ENCODE measurements at regions not wholly inside any gene's neighbourhood (a gene's known extent, or its start where the extent isn't known, plus 50 kb on each side); places are given as distances from the start of the nearest gene placed in this dataset.

DNA sequence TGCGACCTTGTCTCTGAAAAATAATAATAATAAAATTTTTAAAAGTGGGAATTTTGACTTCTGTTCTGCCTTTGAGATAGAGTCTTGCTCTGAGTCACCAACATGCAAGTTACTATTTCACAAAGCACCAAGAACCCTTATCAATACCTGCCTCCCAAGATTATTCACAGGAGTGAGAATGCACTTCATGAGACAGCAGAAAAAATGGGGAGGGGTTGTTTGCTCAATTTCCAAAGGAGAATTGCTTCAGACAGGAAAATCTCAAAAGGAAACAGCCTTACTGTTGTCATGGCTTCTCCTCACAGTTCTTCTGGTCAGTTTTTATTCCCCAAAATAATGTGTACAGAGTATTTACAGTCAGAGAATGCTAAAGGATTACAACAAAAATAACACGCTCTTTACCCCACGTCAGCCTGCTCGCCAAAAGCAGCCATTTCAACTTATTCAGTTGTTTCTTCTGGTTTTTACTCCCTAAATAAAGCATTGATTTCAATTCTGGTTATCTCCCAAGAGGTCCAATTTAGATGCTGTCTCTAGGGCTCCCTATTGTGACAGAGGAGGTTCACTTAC lies 89.0 kb downstream of the PPCDC start:
- TF ChIP-seq TAF1 (IDR thresholded peaks at IDR 0.05; ENCODE audit: low read depth): no peak
- TF ChIP-seq ZBTB7A (IDR thresholded peaks at IDR 0.05; ENCODE audit: low read depth): no peak
- no peak for TF ChIP-seq RAD21 (IDR thresholded peaks at IDR 0.05; ENCODE audit: low read depth)
- TF ChIP-seq NFIC (IDR thresholded peaks at IDR 0.05): no peak

DNA sequence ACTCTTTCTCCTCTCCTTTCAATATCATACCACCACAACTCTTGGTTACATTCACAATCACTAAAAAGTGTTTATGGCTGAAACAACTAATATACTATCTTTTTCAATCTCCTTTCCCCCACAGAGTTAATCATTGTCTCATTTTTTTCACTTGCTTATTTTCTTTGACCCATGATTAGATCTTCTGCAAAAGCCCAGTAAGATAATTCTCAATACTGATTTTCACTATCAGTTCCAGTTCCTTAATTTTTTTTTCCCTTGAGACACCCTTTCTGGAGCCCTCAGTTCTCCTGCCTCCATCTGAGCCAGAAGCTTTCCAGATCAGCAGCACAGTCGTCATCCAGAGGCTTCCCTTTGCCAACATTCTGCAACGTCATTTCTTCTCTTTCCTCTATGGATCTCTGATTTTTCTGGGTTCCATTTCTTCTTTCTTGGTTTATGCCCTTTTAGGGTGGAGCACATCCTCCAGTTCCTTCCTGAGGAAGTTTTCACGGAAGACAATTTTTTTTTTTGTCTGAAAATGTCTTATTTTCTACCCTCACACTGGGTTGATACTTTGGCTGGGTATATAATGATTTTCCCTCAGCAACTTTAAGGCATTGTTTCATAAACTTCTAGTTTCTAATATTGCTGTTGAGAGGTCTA lies 88.7 kb upstream of the C15orf39 start:
- no peak for TF ChIP-seq CEBPB (IDR thresholded peaks at IDR 0.05)
- no peak for TF ChIP-seq TCF12 (IDR thresholded peaks at IDR 0.05; ENCODE audit: low read depth)
- TF ChIP-seq FOXM1 (IDR thresholded peaks at IDR 0.05; ENCODE audit: borderline replicate concordance, low read depth): no peak
- TF ChIP-seq CREB1 (IDR thresholded peaks at IDR 0.05; ENCODE audit: low read depth): no peak

DNA sequence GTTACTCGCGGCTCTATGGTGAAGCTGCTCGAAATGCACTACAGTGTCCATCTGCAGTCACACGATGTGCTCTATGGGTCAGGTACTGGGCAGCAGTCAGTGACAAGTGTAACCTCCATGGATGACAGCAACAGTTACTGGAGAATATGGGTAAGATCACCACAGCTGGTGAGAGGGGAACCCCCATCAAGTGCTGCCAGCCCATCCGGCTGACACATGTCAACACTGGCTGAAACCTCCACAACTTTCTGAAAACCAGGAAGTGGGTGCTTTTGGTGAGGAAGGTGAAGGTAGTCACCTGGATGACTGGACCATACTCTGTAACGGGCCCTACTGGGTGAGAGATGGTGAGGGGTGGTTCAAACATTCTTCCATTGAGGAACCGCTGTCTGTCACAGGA lies 87.4 kb upstream of the C15orf39 start:
- TF ChIP-seq ZBTB7A (IDR thresholded peaks at IDR 0.05; ENCODE audit: low read depth): no peak
- no peak for TF ChIP-seq EGR1 (IDR thresholded peaks at IDR 0.05)
- no peak for TF ChIP-seq RAD21 (IDR thresholded peaks at IDR 0.05; ENCODE audit: low read depth)
- TF ChIP-seq CEBPB (IDR thresholded peaks at IDR 0.05): no peak
- no peak for TF ChIP-seq CREB1 (IDR thresholded peaks at IDR 0.05; ENCODE audit: low read depth)
- TF ChIP-seq TEAD4 (IDR thresholded peaks at IDR 0.05): no peak
- TF ChIP-seq USF1 (IDR thresholded peaks at IDR 0.05): no peak
- no peak for TF ChIP-seq TAF1 (IDR thresholded peaks at IDR 0.05; ENCODE audit: low read depth)
- TF ChIP-seq, protein P1, sequence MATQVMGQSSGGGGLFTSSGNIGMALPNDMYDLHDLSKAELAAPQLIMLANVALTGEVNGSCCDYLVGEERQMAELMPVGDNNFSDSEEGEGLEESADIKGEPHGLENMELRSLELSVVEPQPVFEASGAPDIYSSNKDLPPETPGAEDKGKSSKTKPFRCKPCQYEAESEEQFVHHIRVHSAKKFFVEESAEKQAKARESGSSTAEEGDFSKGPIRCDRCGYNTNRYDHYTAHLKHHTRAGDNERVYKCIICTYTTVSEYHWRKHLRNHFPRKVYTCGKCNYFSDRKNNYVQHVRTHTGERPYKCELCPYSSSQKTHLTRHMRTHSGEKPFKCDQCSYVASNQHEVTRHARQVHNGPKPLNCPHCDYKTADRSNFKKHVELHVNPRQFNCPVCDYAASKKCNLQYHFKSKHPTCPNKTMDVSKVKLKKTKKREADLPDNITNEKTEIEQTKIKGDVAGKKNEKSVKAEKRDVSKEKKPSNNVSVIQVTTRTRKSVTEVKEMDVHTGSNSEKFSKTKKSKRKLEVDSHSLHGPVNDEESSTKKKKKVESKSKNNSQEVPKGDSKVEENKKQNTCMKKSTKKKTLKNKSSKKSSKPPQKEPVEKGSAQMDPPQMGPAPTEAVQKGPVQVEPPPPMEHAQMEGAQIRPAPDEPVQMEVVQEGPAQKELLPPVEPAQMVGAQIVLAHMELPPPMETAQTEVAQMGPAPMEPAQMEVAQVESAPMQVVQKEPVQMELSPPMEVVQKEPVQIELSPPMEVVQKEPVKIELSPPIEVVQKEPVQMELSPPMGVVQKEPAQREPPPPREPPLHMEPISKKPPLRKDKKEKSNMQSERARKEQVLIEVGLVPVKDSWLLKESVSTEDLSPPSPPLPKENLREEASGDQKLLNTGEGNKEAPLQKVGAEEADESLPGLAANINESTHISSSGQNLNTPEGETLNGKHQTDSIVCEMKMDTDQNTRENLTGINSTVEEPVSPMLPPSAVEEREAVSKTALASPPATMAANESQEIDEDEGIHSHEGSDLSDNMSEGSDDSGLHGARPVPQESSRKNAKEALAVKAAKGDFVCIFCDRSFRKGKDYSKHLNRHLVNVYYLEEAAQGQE (IDR thresholded peaks at IDR 0.05; ENCODE audit: low read depth): no peak
- no peak for TF ChIP-seq TCF12 (IDR thresholded peaks at IDR 0.05; ENCODE audit: low read depth)
- no peak for TF ChIP-seq EP300 (IDR thresholded peaks at IDR 0.05; ENCODE audit: borderline replicate concordance)
- TF ChIP-seq NFIC (IDR thresholded peaks at IDR 0.05): no peak
- TF ChIP-seq YY1 (IDR thresholded peaks at IDR 0.05; ENCODE audit: low read depth): no peak
- TF ChIP-seq MAX (IDR thresholded peaks at IDR 0.05): no peak

GRCh38 chr15:75114796-75115195 lies 86.9 kb upstream of the C15orf39 start:
- no peak for TF ChIP-seq EGR1 (IDR thresholded peaks at IDR 0.05)
- no peak for TF ChIP-seq FOXM1 (IDR thresholded peaks at IDR 0.05; ENCODE audit: borderline replicate concordance, low read depth)

DNA sequence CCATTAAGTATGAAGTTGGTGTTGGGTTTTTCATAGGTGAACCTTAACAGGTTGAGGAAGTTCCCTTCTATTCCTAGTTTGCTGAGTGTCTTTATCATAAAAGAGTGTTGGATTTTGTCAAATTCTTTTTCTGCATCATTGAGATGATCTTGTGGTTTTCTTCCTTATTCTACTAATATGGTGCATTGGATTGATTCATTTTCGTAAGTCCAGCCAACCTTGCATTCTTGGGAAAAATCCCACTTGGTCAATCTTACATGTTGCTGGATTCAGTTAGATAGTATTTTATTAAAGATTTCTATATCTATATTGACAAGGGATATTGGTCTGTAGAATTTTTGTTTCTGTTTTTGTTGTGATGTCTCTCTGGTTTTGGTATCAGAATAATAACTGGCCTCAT lies 83.7 kb upstream of the C15orf39 start:
- TF ChIP-seq NFIC (IDR thresholded peaks at IDR 0.05) (no peak), TAF1 (IDR thresholded peaks at IDR 0.05; ENCODE audit: low read depth) (no peak), TEAD4 (IDR thresholded peaks at IDR 0.05) (no peak), YY1 (IDR thresholded peaks at IDR 0.05; ENCODE audit: low read depth) (no peak), EP300 (IDR thresholded peaks at IDR 0.05; ENCODE audit: borderline replicate concordance) (no peak), EGR1 (IDR thresholded peaks at IDR 0.05) (no peak)
- TF ChIP-seq, protein P1 (IDR thresholded peaks at IDR 0.05; ENCODE audit: low read depth): no peak

- TF ChIP-seq FOXM1 (IDR thresholded peaks at IDR 0.05; ENCODE audit: borderline replicate concordance, low read depth): no peak
- no peak for TF ChIP-seq CEBPB (IDR thresholded peaks at IDR 0.05)
- no peak for TF ChIP-seq TCF12 (IDR thresholded peaks at IDR 0.05; ENCODE audit: low read depth)
- no peak for TF ChIP-seq RAD21 (IDR thresholded peaks at IDR 0.05; ENCODE audit: low read depth)
- TF ChIP-seq EGR1 (IDR thresholded peaks at IDR 0.05): no peak
- no peak for TF ChIP-seq MAX (IDR thresholded peaks at IDR 0.05)
- no peak for TF ChIP-seq ZBTB7A (IDR thresholded peaks at IDR 0.05; ENCODE audit: low read depth)
- TF ChIP-seq USF1 (IDR thresholded peaks at IDR 0.05): no peak
- TF ChIP-seq YY1 (IDR thresholded peaks at IDR 0.05; ENCODE audit: low read depth): no peak
Measured at GRCh38 chr15:75121491-75121890, 80.2 kb upstream of the C15orf39 start.
